ENCODE measurements at regions not wholly inside any gene's neighbourhood (a gene's known extent, or its start where the extent isn't known, plus 50 kb on each side); places are given as distances from the start of the nearest gene placed in this dataset.
"Not testable (repeated sequence)": the region's sequence is repeated elsewhere in the genome, so short reads cannot be mapped to it uniquely, and the experiment has no call there.

- no peak for ATAC-seq
Measured at GRCh38 chrX:137646472-137646871, 80.5 kb downstream of the ZIC3 start.

- ATAC-seq: no peak
Measured at GRCh38 chrX:137651647-137652046, 85.7 kb downstream of the ZIC3 start.

- ATAC-seq: no peak
Measured at GRCh38 chrX:137652086-137652485, 86.2 kb downstream of the ZIC3 start.

GRCh38 chrX:137654481-137654880 is 88.6 kb downstream of the ZIC3 start:
- no peak for ATAC-seq

- no peak for ATAC-seq
Measured at GRCh38 chrX:137667776-137668175, 101.8 kb downstream of the ZIC3 start.

- no peak for ATAC-seq
Measured at GRCh38 chrX:137684591-137684990, 118.7 kb downstream of the ZIC3 start.

- no peak for ATAC-seq
Measured at GRCh38 chrX:137695417-137695816, 129.5 kb downstream of the ZIC3 start.

GRCh38 chrX:137707348-137707747 is 141.4 kb downstream of the ZIC3 start:
- no peak for ATAC-seq

GRCh38 chrX:137742846-137743245 is 176.9 kb downstream of the ZIC3 start:
- ATAC-seq: no peak

GRCh38 chrX:137743414-137743813 is 177.5 kb downstream of the ZIC3 start:
- ATAC-seq: no peak

GRCh38 chrX:137746289-137746688 is 180.4 kb downstream of the ZIC3 start:
- no peak for ATAC-seq

- ATAC-seq: no peak
Measured at GRCh38 chrX:137747244-137748043, 181.5 kb downstream of the ZIC3 start.

GRCh38 chrX:137748827-137749226 is 182.9 kb downstream of the ZIC3 start:
- ATAC-seq: no peak

- no peak for ATAC-seq
Measured at GRCh38 chrX:137749246-137749645, 183.3 kb downstream of the ZIC3 start.

- ATAC-seq: no peak
Measured at GRCh38 chrX:137771537-137771936, 205.6 kb downstream of the ZIC3 start.

GRCh38 chrX:137792214-137792613 is 226.3 kb downstream of the ZIC3 start:
- ATAC-seq: no peak

- ATAC-seq: not testable (repeated sequence)
Measured at GRCh38 chrX:137797926-137798325, 232.0 kb downstream of the ZIC3 start.

- ATAC-seq: no peak
Measured at GRCh38 chrX:137823257-137823656, 257.3 kb downstream of the ZIC3 start.

GRCh38 chrX:137847376-137847775 is 281.4 kb downstream of the ZIC3 start:
- no peak for ATAC-seq

GRCh38 chrX:137848266-137848905 is 282.5 kb downstream of the ZIC3 start:
- ATAC-seq: no peak

- no peak for ATAC-seq
Measured at GRCh38 chrX:137852502-137852901, 286.6 kb downstream of the ZIC3 start.

GRCh38 chrX:137855490-137855889 is 289.6 kb downstream of the ZIC3 start:
- no peak for ATAC-seq

- ATAC-seq: no peak
Measured at GRCh38 chrX:137858106-137858505, 292.2 kb downstream of the ZIC3 start.

GRCh38 chrX:137878401-137878800 is 312.5 kb downstream of the ZIC3 start:
- ATAC-seq: no peak

Measured in esophagus mucosa (tissue), 1 donor.